Mesodermal cell (in vitro differentiated cells): ENCODE measurements at regions not wholly inside any gene's neighbourhood (a gene's known extent, or its start where the extent isn't known, plus 50 kb on each side); places are given as distances from the start of the nearest gene placed in this dataset.
"Not testable (repeated sequence)": the region's sequence is repeated elsewhere in the genome, so short reads cannot be mapped to it uniquely, and the experiment has no call there.

Experiments used
- H3K27ac ChIP-seq: 2 replicates; pipeline ENCODE4 v1.7.0; 2013; ENCODE audit warnings: mild to moderate bottlenecking, low read depth, low read length, moderate library complexity; ENCODE audit not compliant: severe bottlenecking
- H3K36me3 ChIP-seq: 2 replicates; pipeline ENCODE4 v1.7.1; 2013; ENCODE audit warnings: mild to moderate bottlenecking, low read length, moderate library complexity; ENCODE audit not compliant: control insufficient read depth, insufficient read depth
- H3K4me1 ChIP-seq: one replicate; pipeline ENCODE4 v1.7.1; 2013; ENCODE audit warnings: mild to moderate bottlenecking, low read length; ENCODE audit not compliant: insufficient read depth, control insufficient read depth, poor library complexity, severe bottlenecking
- H3K4me3 ChIP-seq: 2 replicates; pipeline ENCODE4 v1.7.0; 2013; ENCODE audit warnings: low read length, control low read depth, mild to moderate bottlenecking; ENCODE audit not compliant: insufficient read depth, poor library complexity, severe bottlenecking; ENCODE audit errors: extremely low read depth
- H3K9me3 ChIP-seq: 2 replicates; pipeline ENCODE4 v1.7.1; 2013; ENCODE audit warnings: mild to moderate bottlenecking, low read length, moderate library complexity; ENCODE audit not compliant: control insufficient read depth
- WGBS, 2 experiments: methylation state at CpG; one replicate each; pipeline ENCODE4 v1.1.5; 2013; ENCODE audit warnings: missing lambda C conversion rate in 2 of 2; ENCODE audit not compliant: insufficient coverage in 2 of 2; 5-methylcytosine and 5-hydroxymethylcytosine counted together

DNA sequence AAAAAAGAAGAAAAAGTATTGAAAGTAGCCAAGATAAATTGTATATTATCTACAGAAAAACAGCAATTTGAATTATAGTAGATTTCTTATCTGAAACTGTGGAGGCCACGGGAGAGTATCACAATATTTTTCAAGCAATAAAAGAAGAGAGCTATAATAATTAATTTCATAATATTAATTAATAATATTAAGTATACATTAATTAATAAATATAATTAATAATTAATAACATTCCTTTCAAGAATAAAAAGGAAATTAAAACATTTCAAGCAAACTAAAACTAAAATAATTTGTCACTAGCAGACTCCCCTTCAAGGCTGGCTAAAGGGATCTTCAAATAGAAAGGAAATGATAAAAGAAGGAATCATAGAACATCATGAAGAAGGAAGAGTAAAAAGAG lies 372.7 kb upstream of the KYNU start:
- Histone ChIP-seq H3K27ac (no peak overlapping the region), H3K4me3 (no peak overlapping the region), H3K9me3 (no peaks in the 10 kb centered on the region), H3K4me1 (no peaks in the 10 kb centered on the region), H3K36me3 (no peaks in the 10 kb centered on the region)
- no CpG with 5 or more reads among the region's 1 CpG for WGBS, 2 experiments

DNA sequence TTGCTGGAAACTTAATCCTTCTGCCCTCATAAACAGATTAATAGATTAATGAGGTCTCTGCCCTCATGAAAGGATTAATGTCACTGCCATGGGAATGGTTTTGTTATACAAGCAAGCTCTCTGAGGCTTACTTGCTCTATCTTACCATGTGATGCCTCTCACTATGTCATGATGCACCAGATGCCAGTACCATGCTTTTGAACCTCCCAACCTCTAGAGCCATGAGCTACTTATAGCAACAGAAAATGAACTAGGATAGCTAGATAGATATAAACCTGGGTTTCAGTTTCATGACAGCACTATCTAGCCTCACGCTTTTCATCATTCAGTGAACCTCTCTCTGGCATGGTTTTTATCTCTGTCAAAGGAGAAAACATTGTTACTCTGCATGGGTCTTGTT lies 371.6 kb upstream of the LRP1B start:
- WGBS, 2 experiments: 100% methylated on average over 1 of the region's 1 CpG; no CpG with 5 or more reads in 1 of the 2 experiments
- Histone ChIP-seq H3K4me1 (no peaks in the 10 kb centered on the region), H3K4me3 (no peak overlapping the region), H3K27ac (no peak overlapping the region), H3K9me3 (no peaks in the 10 kb centered on the region), H3K36me3 (no peaks in the 10 kb centered on the region)

DNA sequence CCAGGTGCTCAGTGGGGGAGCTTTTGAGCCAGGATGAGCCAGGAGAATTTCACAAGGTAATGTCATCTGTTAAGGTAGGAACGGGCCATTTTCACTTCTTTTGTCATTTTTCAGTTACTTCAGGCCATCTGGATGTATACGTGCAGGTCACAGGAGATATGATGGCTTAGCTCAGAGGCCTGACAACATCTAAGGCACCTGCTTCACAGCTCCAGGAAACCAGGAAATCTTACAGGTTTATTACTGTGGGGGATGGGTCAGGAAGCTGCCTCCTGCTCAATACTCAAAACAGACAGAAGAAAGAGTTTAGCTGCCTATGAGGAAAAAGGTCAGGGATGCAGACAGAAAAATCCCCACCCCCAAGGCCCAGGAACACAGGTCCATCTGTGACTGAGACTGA lies 364.3 kb upstream of the LRP1B start:
- WGBS, 2 experiments: 100% methylated on average over 1 of the region's 2 CpGs; no CpG with 5 or more reads in 1 of the 2 experiments
- no peak overlapping the region for H3K27ac ChIP-seq
- no peaks in the 10 kb centered on the region for H3K4me1 ChIP-seq
- no peaks in the 10 kb centered on the region for H3K36me3 ChIP-seq
- no peaks in the 10 kb centered on the region for H3K9me3 ChIP-seq
- no peak overlapping the region for H3K4me3 ChIP-seq

DNA sequence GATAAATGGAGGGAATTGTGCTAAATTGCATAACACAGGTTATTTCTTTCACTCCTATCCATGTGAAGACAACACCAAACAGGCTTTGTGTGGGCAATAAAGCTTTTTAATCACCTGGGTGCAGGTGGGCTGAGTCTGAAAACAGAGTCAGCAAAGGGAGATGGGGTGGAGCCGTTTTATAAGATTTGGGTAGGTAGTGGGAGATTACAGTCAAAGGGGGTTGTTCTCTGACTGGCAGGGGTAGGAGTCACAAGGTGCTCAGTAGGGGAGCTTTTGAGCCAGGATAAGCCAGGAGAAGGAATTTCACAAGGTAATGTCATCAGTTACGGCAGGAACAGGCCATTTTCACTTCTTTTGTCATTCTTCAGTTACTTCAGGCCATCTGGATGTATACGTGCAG lies 358.8 kb upstream of the LRP1B start:
- WGBS, 2 experiments: 80% methylated on average over 1 of the region's 3 CpGs

DNA sequence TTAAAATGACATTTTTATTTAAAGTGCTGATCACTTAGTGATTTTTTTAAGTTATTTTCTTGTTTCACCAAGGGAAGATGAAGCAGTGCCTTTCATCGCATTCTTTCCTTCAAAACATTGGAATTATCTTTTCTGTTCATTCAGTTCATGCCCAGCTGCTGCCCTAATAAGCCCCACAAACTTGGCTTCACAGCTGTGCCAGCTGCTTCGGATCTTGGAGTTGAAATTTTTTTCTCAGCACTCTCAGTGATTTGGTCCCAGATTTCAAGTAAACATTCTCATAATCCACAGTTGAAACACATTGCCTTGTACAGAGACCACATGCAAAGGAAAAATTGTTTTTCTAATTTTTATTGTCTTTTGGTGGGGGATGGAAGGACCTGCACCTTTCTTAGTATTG lies 353.3 kb upstream of the LRP1B start:
- H3K27ac ChIP-seq: no peak overlapping the region
- no peaks in the 10 kb centered on the region for H3K36me3 ChIP-seq
- H3K4me3 ChIP-seq: no peak overlapping the region
- 83 to 100% methylated on average over 2 of the region's 2 CpGs for WGBS, 2 experiments
- no peaks in the 10 kb centered on the region for H3K4me1 ChIP-seq
- H3K9me3 ChIP-seq: no peaks in the 10 kb centered on the region

More for the DNA sequence above, 358.8 kb upstream of the LRP1B start:
- H3K4me1 ChIP-seq, H3K4me3 ChIP-seq, H3K27ac ChIP-seq, H3K9me3 ChIP-seq, H3K36me3 ChIP-seq: not testable (repeated sequence)

DNA sequence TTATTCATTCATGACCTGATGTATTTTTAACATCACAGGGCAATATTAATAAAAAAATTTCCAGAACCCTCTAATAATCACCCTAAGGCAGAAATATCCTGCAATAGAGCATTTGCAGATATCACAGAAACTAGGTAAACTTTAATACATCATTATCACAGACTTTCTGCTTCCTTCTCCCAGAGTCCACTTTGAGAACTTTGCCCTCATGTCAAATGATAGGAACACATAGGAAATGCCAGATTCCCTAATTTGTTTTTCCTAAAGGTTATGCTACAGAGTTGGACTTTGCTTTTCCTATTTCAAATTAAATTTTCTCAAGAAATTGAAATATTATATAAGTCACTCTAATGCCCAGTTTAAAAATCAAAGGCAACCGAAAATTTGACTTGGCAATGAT lies 352.8 kb upstream of the LRP1B start:
- no peak overlapping the region for H3K27ac ChIP-seq
- no peaks in the 10 kb centered on the region for H3K9me3 ChIP-seq
- WGBS, 2 experiments: no CpG with 5 or more reads among the region's 1 CpG
- H3K4me3 ChIP-seq: no peak overlapping the region
- no peaks in the 10 kb centered on the region for H3K4me1 ChIP-seq
- no peaks in the 10 kb centered on the region for H3K36me3 ChIP-seq

DNA sequence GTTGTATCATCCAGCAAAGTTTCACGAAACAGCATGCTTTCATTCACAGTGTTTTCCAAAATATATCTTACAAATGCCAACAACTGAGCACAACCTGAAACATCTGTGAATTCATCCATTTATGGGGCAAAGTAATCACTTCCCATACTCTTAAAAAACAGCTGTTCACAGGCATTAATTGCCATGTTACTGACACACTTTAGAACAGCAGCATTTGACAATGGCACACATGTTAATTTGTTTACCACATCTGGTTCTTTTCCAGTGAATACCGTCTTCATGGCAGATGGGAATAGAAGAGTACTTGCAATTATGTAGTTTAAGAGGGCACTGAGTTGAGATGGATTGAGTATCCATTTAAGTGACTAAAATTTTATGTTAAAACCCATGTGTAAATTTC lies 347.4 kb upstream of the LRP1B start:
- 92 to 96% methylated on average over 2 of the region's 2 CpGs for WGBS, 2 experiments
- Histone ChIP-seq H3K4me3 (no peak overlapping the region), H3K9me3 (no peaks in the 10 kb centered on the region), H3K4me1 (no peaks in the 10 kb centered on the region), H3K36me3 (no peaks in the 10 kb centered on the region), H3K27ac (no peak overlapping the region)

DNA sequence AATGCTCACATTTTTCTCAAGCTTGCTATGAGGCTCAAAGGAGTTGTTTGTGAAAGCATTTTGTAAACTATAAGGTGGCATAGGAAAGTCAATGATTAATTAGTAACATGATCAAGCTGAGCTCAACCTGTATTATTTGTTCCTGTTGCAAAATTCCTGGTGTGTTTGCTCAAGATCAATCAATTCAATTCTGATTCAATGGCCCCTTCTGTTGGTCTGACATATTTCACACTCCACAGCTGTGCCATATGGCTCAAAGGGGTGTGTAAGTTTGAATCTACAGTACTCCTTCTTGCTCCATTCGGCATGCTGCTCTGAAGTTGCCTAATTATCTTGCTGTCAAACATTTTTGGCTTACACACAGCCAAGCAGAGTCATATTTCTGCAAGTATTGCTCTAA lies 341.6 kb upstream of the LRP1B start:
- Histone ChIP-seq H3K4me3 (no peak overlapping the region), H3K9me3 (no peaks in the 10 kb centered on the region)
- 80 to 88% methylated on average over 1 of the region's 1 CpG for WGBS, 2 experiments

DNA sequence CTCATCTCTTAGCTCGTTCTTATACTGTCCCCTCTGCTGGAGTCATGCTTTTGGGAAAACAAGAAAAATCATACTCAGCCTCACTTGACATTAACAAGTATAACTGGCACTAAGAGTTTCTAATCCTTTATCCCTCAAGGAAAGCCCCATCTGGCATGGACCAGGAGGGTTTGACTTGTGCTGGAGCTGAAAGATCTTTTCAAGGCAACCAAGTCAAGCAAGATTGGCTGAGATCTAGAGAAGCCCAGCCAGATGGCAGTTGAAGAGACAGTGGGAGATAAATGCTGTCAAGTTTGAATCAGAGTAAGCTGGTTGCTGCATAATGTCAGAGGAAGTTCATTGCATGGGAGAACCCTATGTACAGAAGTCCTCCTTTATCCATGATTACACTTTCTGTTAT lies 336.5 kb upstream of the LRP1B start:
- Histone ChIP-seq H3K9me3 (no peaks in the 10 kb centered on the region), H3K27ac (no peak overlapping the region), H3K4me3 (no peak overlapping the region), H3K36me3 (no peaks in the 10 kb centered on the region), H3K4me1 (no peaks in the 10 kb centered on the region)
- 71 to 86% methylated on average over 1 of the region's 1 CpG for WGBS, 2 experiments

More for the DNA sequence above, 341.6 kb upstream of the LRP1B start:
- no peak overlapping the region for H3K27ac ChIP-seq
- H3K36me3 ChIP-seq: no peaks in the 10 kb centered on the region
- H3K4me1 ChIP-seq: no peaks in the 10 kb centered on the region

DNA sequence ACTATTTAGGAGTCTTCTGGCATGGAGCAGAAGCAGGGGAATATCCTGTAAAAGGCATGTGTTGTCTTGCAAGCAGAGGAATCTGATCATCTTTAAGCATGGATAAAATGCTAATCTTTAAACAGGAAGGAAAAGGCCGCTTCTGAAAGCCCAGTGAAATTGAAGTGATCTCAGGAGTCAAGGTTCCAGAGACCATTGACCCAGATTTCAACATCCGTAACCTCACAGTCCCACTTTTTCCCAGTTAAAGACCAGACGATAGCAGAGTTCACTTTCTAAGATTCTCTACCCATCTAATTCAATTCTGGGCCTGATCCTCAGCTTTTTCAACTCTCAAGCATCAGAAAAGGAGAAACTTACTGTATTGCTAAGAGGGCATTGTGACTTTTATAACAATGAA lies 332.2 kb upstream of the LRP1B start:
- Histone ChIP-seq H3K4me3 (no peak overlapping the region), H3K4me1 (no peaks in the 10 kb centered on the region), H3K27ac (no peak overlapping the region), H3K9me3 (no peaks in the 10 kb centered on the region), H3K36me3 (no peaks in the 10 kb centered on the region)
- WGBS, 2 experiments: 60 to 89% methylated on average over 1 to 3 of the region's 3 CpGs

DNA sequence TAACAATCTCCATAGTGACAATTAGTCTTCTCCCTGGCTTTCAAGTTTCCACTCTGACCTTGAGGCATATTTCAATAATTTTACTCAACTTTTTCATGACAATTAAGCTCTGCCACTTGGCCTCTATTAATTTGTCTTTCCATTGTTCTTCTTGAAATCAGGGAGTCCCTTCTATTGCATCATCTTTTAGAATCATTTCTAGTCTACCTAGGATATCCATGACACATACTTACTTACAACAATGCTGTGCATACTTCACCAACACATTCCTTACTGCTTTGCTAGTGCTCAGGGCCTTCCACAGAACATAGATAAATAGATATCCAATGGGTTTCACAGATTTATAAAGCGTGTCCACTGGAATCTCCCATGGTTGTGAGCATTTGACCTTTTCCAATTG lies 331.5 kb upstream of the LRP1B start:
- H3K4me3 ChIP-seq: no peak overlapping the region
- H3K4me1 ChIP-seq: no peaks in the 10 kb centered on the region
- no peaks in the 10 kb centered on the region for H3K9me3 ChIP-seq
- no peaks in the 10 kb centered on the region for H3K36me3 ChIP-seq
- WGBS, 2 experiments: 67 to 89% methylated on average over 1 of the region's 1 CpG
- no peak overlapping the region for H3K27ac ChIP-seq
